ENCODE measurements at regions not wholly inside any gene's neighbourhood (a gene's known extent, or its start where the extent isn't known, plus 50 kb on each side); places are given as distances from the start of the nearest gene placed in this dataset.

DNA sequence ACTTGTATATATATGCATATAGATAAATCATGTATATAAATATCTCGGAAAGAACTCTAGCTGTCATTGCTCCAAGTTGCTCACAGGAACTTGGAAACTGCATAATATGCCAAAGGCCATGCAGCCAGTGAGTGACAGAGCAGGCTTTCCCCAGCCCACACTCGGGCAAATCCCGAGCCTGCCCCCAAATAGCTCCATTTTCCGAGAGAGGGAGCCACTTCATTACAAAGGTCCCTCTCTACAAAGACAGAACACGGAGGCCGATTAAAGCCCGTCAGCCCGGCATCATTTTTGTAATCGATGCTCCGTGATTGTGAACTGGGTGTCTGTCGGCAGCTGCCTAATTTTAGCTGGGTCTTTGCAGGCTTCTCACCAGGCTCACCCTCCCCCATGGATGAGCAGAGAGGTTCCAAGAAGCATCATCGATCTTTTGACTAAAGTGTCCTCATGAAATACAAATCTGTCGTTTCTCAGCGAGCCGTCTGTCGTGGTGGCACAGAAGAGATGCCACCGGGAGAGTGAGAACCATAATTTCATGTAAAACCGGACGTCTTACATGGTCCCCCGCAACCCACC is 663.9 kb downstream of the PTPRU start:
- no peak for TF ChIP-seq CTCF (conservative IDR thresholded peaks at IDR 0.05; ENCODE audit: low read depth, low read length)
- no peak for DNase-seq (ENCODE audit: low read depth)
- no peak overlapping the region for H3K4me3 ChIP-seq (ENCODE audit: low read depth, low read length)

DNA sequence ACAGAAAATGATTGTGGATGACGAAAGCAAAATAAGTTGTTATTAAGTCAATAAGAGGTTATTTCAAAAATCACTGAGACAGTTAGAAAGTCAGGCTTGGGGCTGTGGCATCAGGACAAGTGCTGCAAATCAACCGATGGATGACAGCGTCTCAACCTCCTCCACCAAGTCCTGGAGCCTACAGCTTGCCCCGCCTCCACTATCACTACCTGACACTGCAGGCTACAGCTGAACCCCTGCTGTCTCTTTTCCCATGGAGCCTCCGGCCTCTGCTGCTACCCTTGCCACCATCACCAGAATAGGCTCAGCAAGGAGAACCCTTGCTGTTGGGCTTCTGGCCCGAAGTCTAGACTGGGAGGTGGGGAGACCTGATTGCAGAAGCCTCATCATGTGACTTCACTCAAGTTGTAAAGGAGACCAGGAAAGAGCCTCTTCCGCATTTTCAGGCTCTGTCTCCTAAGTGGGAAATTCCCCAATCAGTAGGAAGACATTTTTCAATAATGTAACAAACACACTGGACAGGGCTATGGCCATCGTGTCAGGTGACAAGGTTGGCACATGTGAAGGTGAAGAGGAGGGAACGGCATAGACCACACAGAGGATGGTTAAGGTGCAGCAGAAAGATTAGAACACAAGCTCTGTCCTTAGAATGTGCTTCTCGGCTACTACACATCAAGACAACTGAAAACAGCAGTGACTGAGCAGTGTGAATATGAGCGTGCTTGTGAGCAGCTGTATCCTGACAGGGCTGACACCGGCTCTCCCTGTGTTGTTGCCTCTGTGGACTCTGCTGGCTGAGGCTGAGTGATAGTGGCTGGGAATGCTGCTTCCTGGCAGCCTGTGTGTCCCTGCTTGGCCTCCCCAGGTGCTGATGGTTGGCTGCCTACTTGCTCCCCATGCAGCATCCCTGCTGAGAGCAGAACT is 660.7 kb downstream of the PTPRU start:
- TF ChIP-seq CTCF (conservative IDR thresholded peaks at IDR 0.05; ENCODE audit: low read depth, low read length): no peak
- H3K4me3 ChIP-seq (ENCODE audit: low read depth, low read length): no peak overlapping the region
- DNase-seq (ENCODE audit: low read depth): no peak

DNA sequence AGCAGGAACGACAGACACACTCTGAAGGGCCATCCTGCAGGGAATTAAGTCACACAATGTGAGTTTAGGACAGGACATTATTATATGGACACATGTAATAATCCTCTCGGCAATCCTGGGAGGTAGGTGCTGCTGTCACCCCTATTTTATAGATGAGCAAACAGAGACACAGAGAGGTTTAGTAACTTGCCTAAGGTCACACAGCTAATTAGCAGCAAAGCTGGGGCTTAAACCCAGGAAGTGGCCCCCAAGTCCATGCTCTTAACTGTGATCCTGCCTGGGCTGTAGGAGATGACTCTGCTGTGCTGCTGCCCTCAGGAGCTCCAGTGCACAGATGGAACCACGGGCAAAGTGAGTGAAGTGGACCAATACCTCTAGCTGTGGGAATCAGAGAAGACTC is 660.0 kb downstream of the PTPRU start:
- DNase-seq (ENCODE audit: low read depth): no peak
- no peak overlapping the region for H3K4me3 ChIP-seq (ENCODE audit: low read depth, low read length)
- TF ChIP-seq CTCF (conservative IDR thresholded peaks at IDR 0.05; ENCODE audit: low read depth, low read length): no peak

DNA sequence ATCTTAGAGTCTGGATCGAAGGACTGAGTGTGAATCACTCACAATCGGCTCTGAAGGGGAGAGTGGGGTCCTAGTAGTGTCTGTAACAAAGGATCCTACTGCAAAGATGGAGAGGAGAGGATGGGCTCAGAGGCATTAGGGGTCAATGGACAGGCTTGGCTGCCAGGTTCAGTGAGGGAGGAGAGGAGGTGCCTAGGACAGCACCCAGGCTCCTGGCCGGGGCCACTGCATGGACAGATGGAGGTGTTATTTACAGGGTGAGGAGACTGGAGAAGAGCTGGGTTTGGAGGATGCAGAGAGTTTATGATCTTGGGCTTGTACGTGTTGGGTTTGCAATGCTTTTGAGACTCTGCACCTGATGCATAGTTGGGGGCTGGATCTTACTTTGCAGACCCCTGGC is 658.9 kb downstream of the PTPRU start:
- no peak for DNase-seq (ENCODE audit: low read depth)
- H3K4me3 ChIP-seq (ENCODE audit: low read depth, low read length): no peak overlapping the region
- TF ChIP-seq CTCF (conservative IDR thresholded peaks at IDR 0.05; ENCODE audit: low read depth, low read length): no peak

DNA sequence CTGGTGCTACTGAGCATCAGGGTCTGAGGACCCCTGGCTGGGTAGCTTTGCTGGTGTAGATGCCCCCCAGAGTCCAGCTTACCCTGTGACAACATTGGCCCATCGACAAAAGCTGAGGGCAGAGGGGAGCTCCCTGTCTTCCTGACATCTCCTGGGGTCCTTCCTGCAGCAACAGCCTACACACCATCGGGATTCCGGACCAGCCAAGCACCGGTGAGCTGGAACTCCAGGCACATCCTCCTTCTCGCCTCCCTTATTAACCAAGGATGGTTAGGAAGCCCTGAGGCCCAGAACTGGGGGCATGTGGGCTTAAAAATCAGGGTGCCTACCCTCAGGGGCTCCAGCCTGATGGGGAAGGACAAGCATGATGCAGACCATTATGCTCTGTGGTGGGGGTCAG is 658.0 kb downstream of the PTPRU start:
- no peak for TF ChIP-seq CTCF (conservative IDR thresholded peaks at IDR 0.05; ENCODE audit: low read depth, low read length)
- H3K4me3 ChIP-seq (ENCODE audit: low read depth, low read length): no peak overlapping the region
- DNase-seq (ENCODE audit: low read depth): no peak

DNA sequence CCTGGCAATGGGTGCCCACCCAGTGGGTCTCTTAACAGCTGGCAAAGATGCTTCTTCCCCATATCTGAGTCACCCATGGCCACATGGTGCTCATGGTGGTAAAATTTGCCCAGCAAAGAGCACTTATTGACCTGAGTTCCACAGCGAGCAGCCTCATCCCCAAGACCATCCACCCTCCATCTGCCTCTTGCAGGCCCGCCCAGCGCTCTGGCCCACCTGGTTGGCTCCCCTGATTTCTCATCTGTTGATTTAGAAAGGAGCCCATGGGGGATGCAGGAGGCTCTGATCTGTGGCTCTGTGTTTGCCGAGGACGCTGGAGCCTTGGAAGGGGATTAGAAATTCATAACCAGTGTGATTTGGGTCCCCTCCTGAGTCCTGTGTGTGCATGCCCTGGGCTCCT is 657.5 kb downstream of the PTPRU start:
- no peak for TF ChIP-seq CTCF (conservative IDR thresholded peaks at IDR 0.05; ENCODE audit: low read depth, low read length)
- H3K4me3 ChIP-seq (ENCODE audit: low read depth, low read length): no peak overlapping the region

More for the DNA sequence above, 657.5 kb downstream of the PTPRU start:
- no peak for DNase-seq (ENCODE audit: low read depth)

Data from choroid plexus epithelial cell (primary cell).